Fibroblast of lung (primary cell): ENCODE measurements at regions not wholly inside any gene's neighbourhood (a gene's known extent, or its start where the extent isn't known, plus 50 kb on each side); places are given as distances from the start of the nearest gene placed in this dataset.

Experiments used
- DNase-seq, 2 donors: peaks; one replicate each; pipeline versions ENCODE4 v3.0.0 to v3.0.0-alpha.2; 2010; ENCODE audit warnings: low read depth in 2 of 2
- H2AFZ ChIP-seq: 2 replicates; pipeline ENCODE4 v1.5.1; 2012; ENCODE audit warnings: low read length, control low read depth, inconsistent platforms
- H3K27ac ChIP-seq: 2 replicates; pipeline ENCODE4 v1.5.1; 2011; ENCODE audit warnings: low read length, control low read depth; ENCODE audit not compliant: insufficient read depth
- H3K27me3 ChIP-seq: 2 replicates; pipeline ENCODE4 v1.5.1; 2011; ENCODE audit warnings: mild to moderate bottlenecking, low read length; ENCODE audit not compliant: control insufficient read depth, insufficient read depth
- H3K36me3 ChIP-seq: 2 replicates; pipeline ENCODE4 v1.5.1; 2011; ENCODE audit warnings: low read length; ENCODE audit not compliant: control insufficient read depth, insufficient read depth
- H3K4me1 ChIP-seq: 2 replicates; pipeline ENCODE4 v1.5.1; 2011; ENCODE audit warnings: low read length; ENCODE audit not compliant: control insufficient read depth, insufficient read depth; ENCODE audit errors: extremely low read depth
- H3K4me2 ChIP-seq: 2 replicates; pipeline ENCODE4 v1.5.1; 2011; ENCODE audit warnings: low read length, control low read depth; ENCODE audit not compliant: insufficient read depth; ENCODE audit errors: extremely low read depth
- H3K4me3 ChIP-seq, 4 experiments: fragments of 200-600 bp in 1 of 4; sonication (generic) in 1 of 4; replicated peaks in 1 of 4; 2 replicates each; pipeline ENCODE4 v1.5.1; 2011 to 2016; ENCODE audit warnings: low read length in 4 of 4, low read depth in 3 of 4, mild to moderate bottlenecking in 3 of 4, control low read depth in 2 of 4, inconsistent platforms in 1 of 4, mixed read lengths in 1 of 4; ENCODE audit not compliant: insufficient read depth in 1 of 4; ENCODE audit errors: control extremely low read depth in 1 of 4
- H3K79me2 ChIP-seq: 2 replicates; pipeline ENCODE4 v1.5.1; 2012; ENCODE audit warnings: mild to moderate bottlenecking, low read length, inconsistent platforms; ENCODE audit not compliant: control insufficient read depth, insufficient read depth
- H3K9ac ChIP-seq: 2 replicates; pipeline ENCODE4 v1.5.1; 2011; ENCODE audit warnings: mild to moderate bottlenecking, low read length, control low read depth; ENCODE audit not compliant: insufficient read depth
- H3K9me3 ChIP-seq: 2 replicates; pipeline ENCODE4 v1.5.1; 2012; ENCODE audit warnings: low read depth, low read length; ENCODE audit not compliant: control insufficient read depth, insufficient read depth
- H4K20me1 ChIP-seq: 2 replicates; pipeline ENCODE4 v1.5.1; 2011; ENCODE audit warnings: low read length; ENCODE audit not compliant: control insufficient read depth, insufficient read depth; ENCODE audit errors: extremely low read depth
- CTCF ChIP-seq, 2 donors: IDR thresholded peaks in 1 of 2; conservative IDR thresholded peaks in 1 of 2; 1 replicate in 1 of 2; 2 replicates in 1 of 2; pipeline ENCODE4 v1.5.1; 2011 to 2012; ENCODE audit warnings: low read length in 2 of 2, control low read depth in 1 of 2, inconsistent platforms in 1 of 2, low read depth in 1 of 2, mild to moderate bottlenecking in 1 of 2
- EZH2 ChIP-seq: IDR thresholded peaks from 2 replicates; pipeline ENCODE4 v1.5.1; 2012; ENCODE audit warnings: low read length, control low read depth, mild to moderate bottlenecking; ENCODE audit errors: missing control alignments

- H3K79me2 ChIP-seq, result no peaks in the 10 kb centered on the region
- no peak for TF ChIP-seq CTCF (conservative IDR thresholded peaks at IDR 0.05 in 1 of 2, IDR thresholded peaks at IDR 0.05 in 1 of 2; ENCODE audit: low read depth in 1 of 2, low read length in 2 of 2)
- no peak for TF ChIP-seq EZH2
- H3K4me2 ChIP-seq, result no peak overlapping the region
- H3K27me3 ChIP-seq, result no peaks in the 10 kb centered on the region
- no peaks in the 10 kb centered on the region for H4K20me1 ChIP-seq
- no peak for DNase-seq
- H3K36me3 ChIP-seq, result no peaks in the 10 kb centered on the region
- no peaks in the 10 kb centered on the region for H3K9me3 ChIP-seq
- no peak overlapping the region for H3K4me3 ChIP-seq
- H3K4me1 ChIP-seq, result no peaks in the 10 kb centered on the region
- H2AFZ ChIP-seq, result no peak overlapping the region
- H3K9ac ChIP-seq, result no peak overlapping the region
- no peak overlapping the region for H3K27ac ChIP-seq
These were observed 804.4 kb downstream of the FLRT2 start for GRCh38 chr14:86334355-86334754.

- Histone ChIP-seq H3K27ac (no peak overlapping the region), H3K4me3 (no peak overlapping the region), H3K27me3 (no peaks in the 10 kb centered on the region), H3K79me2 (no peaks in the 10 kb centered on the region), H3K4me2 (no peak overlapping the region), H3K9ac (no peak overlapping the region), H4K20me1 (no peaks in the 10 kb centered on the region), H3K36me3 (no peaks in the 10 kb centered on the region), H3K4me1 (no peaks in the 10 kb centered on the region), H2AFZ (no peak overlapping the region), H3K9me3 (no peaks in the 10 kb centered on the region)
- no peak for TF ChIP-seq CTCF (conservative IDR thresholded peaks at IDR 0.05 in 1 of 2, IDR thresholded peaks at IDR 0.05 in 1 of 2; ENCODE audit: low read depth in 1 of 2, low read length in 2 of 2)
- TF ChIP-seq EZH2, result no peak
- peak in 1 of 2 donors; percentile 13 for DNase-seq
These were observed 803.5 kb downstream of the FLRT2 start for GRCh38 chr14:86333493-86333892.

GRCh38 chr14:86331341-86331740 lies 801.4 kb downstream of the FLRT2 start:
- Histone ChIP-seq H4K20me1 (no peaks in the 10 kb centered on the region), H3K9me3 (no peaks in the 10 kb centered on the region), H3K27me3 (no peaks in the 10 kb centered on the region), H3K4me3 (no peak overlapping the region), H2AFZ (no peak overlapping the region), H3K79me2 (no peaks in the 10 kb centered on the region), H3K4me1 (no peaks in the 10 kb centered on the region), H3K36me3 (no peaks in the 10 kb centered on the region), H3K9ac (no peak overlapping the region), H3K27ac (no peak overlapping the region), H3K4me2 (no peak overlapping the region)
- DNase-seq, result no peak
- TF ChIP-seq EZH2 (no peak), CTCF (conservative IDR thresholded peaks at IDR 0.05 in 1 of 2, IDR thresholded peaks at IDR 0.05 in 1 of 2; ENCODE audit: low read depth in 1 of 2, low read length in 2 of 2) (no peak)
